Breast epithelium (tissue), 3 donors: ENCODE measurements at regions not wholly inside any gene's neighbourhood (a gene's known extent, or its start where the extent isn't known, plus 50 kb on each side); places are given as distances from the start of the nearest gene placed in this dataset.

Experiments used
- CTCF ChIP-seq, 3 donors: fragments of 450-650 bp; IDR thresholded peaks; one replicate each; pipeline ENCODE4 v1.5.1; 2016 to 2017; ENCODE audit warnings: antibody characterized with exemption in 3 of 3, mild to moderate bottlenecking in 3 of 3, moderate library complexity in 3 of 3
- POLR2A ChIP-seq: fragments of 450-650 bp; IDR thresholded peaks from one replicate; pipeline ENCODE4 v1.6.1; 2016; ENCODE audit warnings: antibody characterized with exemption, mild to moderate bottlenecking, moderate library complexity
- POLR2AphosphoS5 ChIP-seq, 3 donors: sonication (generic); formaldehyde crosslinking; IDR thresholded peaks; one replicate each; pipeline ENCODE4 v1.6.1; 2017; ENCODE audit warnings: antibody characterized with exemption in 3 of 3

- TF ChIP-seq POLR2A (no peak), CTCF (IDR thresholded peaks at IDR 0.05) (no peak), POLR2AphosphoS5 (IDR thresholded peaks at IDR 0.05) (no peak)
Observed at GRCh38 chr12:77299910-77300669, 234.7 kb upstream of the E2F7 start.
